NCI-H82 (cell line): ENCODE measurements at regions not wholly inside any gene's neighbourhood (a gene's known extent, or its start where the extent isn't known, plus 50 kb on each side); places are given as distances from the start of the nearest gene placed in this dataset.

Experiments used
- DNase-seq: peaks from one replicate; lab custom pipeline; 2025; lab: John Stamatoyannopoulos, UW

- DNase-seq = no peak
These were observed 136.2 kb downstream of the ERMARD start for GRCh38 chr6:169887529-169888140.

- no peak for DNase-seq
These were observed 135.3 kb downstream of the ERMARD start for GRCh38 chr6:169886631-169887227.

GRCh38 chr6:169885831-169886230 lies 134.4 kb downstream of the ERMARD start:
- no peak for DNase-seq

GRCh38 chr6:169885131-169885530 lies 133.7 kb downstream of the ERMARD start:
- no peak for DNase-seq

- DNase-seq = no peak
These were observed 132.7 kb downstream of the ERMARD start for GRCh38 chr6:169884158-169884557.

DNA sequence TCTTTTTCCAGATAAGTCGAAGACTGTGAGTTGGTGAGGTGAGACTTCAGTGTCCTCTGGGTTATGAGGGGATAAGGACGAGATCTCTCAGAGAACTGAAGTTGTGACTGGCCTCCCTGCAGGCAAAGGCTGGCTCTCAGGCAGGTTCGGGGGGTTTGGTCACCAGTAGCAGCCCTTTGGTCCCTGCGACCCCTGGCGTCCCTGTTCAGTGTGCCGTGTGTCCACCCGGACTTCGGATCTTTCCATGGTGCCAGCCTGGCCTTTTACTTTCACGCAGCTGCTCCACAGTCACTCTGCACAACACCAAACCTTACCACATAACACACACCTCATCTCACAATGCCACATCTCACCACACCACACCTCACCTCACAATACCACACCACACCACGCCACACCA lies 131.9 kb downstream of the ERMARD start:
- peak; percentile 14 for DNase-seq

GRCh38 chr6:169881976-169882375 lies 130.6 kb downstream of the ERMARD start:
- DNase-seq = no peak

GRCh38 chr6:169881398-169881797 lies 130.0 kb downstream of the ERMARD start:
- no peak for DNase-seq

DNA sequence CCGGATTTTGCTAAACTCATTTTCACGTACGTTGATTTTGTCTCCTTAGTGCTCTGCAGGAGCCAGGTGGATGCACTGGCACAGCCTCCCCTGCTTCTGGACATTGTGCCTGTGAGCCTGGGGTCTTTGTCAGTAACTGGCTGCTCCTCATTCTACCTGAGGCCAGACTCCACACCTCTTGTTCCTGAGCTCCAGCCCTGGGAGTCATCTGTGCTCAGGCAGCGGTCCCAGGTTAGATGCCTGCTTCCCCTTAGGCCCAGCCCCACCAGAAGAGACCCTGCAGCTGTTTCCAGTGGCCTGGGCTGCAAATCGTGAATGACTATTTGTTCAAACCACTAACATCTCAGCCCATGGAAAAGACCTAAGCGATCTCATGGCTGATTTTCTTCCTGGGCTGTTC lies 129.1 kb downstream of the ERMARD start:
- DNase-seq = no peak

- no peak for DNase-seq
These were observed 117.9 kb downstream of the ERMARD start for GRCh38 chr6:169869301-169869700.

DNA sequence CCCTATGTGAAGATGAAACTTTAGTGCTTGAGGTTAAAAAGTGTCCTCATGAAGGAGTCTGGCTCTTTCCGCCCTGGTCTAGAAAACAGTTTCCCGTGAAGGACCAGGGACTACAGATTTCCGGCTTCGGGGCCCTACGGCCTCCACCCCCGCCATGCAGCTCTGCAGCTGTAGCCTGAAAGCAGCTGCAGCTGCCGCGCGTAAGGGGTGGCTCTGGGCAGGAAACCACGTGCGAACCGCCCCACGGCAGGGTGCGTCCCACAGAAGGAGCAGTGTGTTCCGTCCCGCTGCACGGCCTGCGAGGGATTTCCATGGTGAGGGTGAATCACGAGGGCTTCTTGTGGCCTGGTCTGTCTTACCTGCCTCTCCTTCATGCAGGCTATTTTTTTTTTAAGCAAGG lies 117.0 kb downstream of the ERMARD start:
- no peak for DNase-seq

DNA sequence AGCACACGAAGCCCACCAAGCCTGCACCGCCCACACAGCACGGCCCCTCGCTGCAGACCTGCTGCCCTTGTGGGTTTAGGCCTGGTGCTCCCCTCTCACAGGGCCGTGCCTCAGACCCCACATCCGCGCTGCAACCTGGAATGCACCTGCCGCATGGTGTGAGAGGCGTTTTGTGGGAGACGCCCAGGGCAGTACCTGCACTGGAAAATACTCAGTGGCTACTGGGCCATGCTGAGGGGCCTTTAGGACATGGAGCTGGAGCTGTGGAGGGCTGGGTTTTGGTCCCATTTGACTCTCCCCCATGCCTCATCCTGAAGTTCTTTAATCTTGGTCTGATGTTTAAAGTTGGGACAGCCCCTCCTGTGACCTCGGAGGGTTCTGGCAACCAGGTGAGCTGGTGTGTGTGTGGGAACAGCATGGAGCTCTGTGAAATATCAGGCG lies 116.3 kb downstream of the ERMARD start:
- DNase-seq = no peak

GRCh38 chr6:169866668-169867521 lies 115.5 kb downstream of the ERMARD start:
- DNase-seq = no peak

DNA sequence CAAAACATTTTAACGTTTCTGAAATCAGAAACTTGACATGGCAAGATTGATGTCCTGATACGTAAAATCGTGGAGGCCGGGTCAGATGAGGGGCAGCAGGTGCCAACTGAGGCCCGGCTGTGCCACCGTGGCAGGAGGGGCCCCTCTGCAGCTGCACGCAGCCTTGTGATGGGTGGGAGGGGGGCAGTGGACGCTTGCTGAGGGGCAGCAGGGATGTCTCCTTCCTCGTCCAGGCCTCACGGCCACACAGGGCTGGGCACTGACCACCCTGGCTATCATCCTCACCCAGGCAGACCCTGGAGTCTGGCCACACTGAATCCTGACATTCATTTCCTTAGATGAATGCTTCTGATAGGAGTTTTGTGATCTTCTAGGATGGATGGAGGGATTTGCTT lies 114.7 kb downstream of the ERMARD start:
- no peak for DNase-seq

DNA sequence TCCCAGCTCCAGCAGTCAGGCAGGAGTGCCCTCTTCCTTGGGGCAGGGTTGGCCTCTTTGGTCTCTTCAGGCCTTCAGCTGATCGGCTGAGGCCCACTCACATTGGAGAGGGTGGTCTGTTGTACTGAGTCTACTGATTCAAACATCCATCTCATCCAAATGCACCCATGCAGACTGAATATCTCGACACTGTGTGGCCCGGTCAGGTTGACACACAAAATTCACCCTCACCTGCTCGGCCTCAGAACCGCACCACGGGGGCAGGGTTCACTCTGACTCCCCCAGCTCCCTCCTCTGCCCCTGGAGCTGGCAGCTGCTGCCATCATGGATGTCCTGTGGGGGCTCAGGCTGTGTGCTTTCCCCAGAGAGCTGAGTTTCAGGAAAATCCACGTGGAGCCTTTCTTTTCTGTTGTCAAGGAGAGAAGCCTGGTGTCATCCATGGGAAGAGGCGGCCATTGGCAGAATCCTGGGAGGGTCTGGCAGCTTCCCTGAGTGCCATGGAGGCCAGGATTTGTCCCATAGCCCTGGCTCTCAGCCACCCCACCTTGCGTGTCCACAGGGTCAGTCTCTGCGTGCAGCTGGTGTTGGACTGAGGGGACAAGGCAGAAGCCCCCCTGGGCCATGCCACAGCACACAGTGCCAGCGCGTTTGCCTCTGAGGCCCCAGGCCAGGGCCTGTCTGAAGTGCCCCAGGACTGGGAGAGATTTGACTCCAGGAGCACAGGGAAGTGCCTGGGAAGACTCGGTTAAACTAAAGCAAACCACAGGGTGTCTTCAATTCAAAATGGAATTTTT lies 114.1 kb downstream of the ERMARD start:
- DNase-seq = no peak

GRCh38 chr6:169864148-169865020 lies 113.0 kb downstream of the ERMARD start:
- DNase-seq = no peak

DNA sequence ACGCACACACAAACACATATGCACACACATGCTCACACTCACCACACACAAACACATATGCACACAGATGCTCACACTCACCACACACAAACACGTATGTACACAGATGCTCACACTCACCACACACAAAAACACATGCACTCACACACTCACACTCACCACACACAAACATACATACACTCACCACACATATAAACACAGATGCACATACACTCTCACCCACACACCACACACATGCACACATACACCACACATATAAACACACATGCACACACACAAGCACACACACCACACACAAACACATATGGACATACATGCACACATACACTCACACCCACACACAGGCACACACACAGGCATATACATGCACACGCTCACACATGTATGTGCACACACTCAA lies 112.3 kb downstream of the ERMARD start:
- DNase-seq = no peak

DNA sequence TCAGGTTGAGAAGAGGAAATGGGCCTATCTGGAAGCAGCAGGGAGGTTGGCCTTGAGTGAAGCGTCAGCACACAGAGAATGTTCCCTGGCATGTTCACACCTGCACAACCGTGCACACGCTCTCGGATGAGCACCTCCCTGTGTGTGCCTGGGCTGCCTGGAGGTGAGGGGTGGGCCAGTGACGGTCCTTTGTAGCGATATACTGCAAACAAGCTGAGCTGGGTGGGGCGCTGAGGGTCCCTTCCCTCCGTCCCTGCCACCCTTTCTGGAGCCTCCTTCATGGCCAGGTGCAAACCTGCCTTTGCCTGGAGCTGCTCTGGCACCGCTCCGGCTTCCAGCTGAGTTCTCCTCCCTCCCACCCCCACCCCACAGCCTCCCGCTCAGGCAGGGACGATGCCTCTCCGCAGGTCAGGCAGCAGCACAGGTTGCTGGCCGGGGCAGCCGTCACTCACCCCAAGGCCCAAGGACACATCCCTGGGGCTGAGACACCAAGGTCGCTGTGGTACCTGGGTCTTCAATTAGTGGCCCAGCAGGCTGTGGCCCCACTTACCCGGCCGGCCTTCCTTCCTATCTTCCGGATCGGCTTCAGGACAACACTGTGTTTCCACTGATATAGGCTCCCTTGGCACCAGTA lies 111.6 kb downstream of the ERMARD start:
- no peak for DNase-seq

- DNase-seq = no peak
These were observed 110.8 kb downstream of the ERMARD start for GRCh38 chr6:169862043-169862891.
